Endothelial cell of umbilical vein (primary cell): ENCODE measurements at regions not wholly inside any gene's neighbourhood (a gene's known extent, or its start where the extent isn't known, plus 50 kb on each side); places are given as distances from the start of the nearest gene placed in this dataset.
A peak's percentile ranks its signal among the peaks of the same experiment; 100 is the strongest.

Source experiments
- BruUV-seq: library from RNA; stranded (reverse); fragments of 400-500 nt; replicated peaks from 2 replicates; lab custom pipeline; 2021; lab: Mats Ljungman, UMichigan
- CTCF ChIA-PET: fragments of 300-600, 350-600 bp; sonication (Branson Sonifier 250); formaldehyde crosslinking; loops from one replicate; lab custom pipeline; 2021; ENCODE audit warnings: antibody characterized with exemption, inconsistent platforms; lab: Charles Lee
- POLR2A ChIA-PET: fragments of 300-600, 350-600 bp; sonication (Branson Sonifier 250); formaldehyde crosslinking; loops from one replicate; lab custom pipeline; 2021; ENCODE audit warnings: antibody characterized with exemption, inconsistent platforms; lab: Charles Lee
- DNase-seq: peaks from one replicate; pipeline ENCODE4 v3.0.0-alpha.2; 2011; ENCODE audit warnings: low read depth, low spot score
- FAIRE-seq: peaks from 2 replicates; lab custom pipeline; 2011; peaks lifted over from hg19 to GRCh38; lab: Jason Lieb, UNC
- H2AFZ ChIP-seq: 2 replicates; pipeline ENCODE4 v1.6.0; 2012; ENCODE audit warnings: low read depth, low read length, control low read depth, inconsistent platforms
- H3K27ac ChIP-seq: 2 replicates; pipeline ENCODE4 v1.5.1; 2011; ENCODE audit warnings: low read depth, mild to moderate bottlenecking, control low read depth, low read length, moderate library complexity; ENCODE audit not compliant: insufficient read depth
- H3K27me3 ChIP-seq, 2 experiments: 2 replicates each; pipeline versions ENCODE4 v1.6.0 to v1.6.1; 2011; ENCODE audit warnings: low read length in 2 of 2, mixed read lengths in 1 of 2; ENCODE audit not compliant: control insufficient read depth in 2 of 2, insufficient read depth in 2 of 2
- H3K36me3 ChIP-seq, 2 experiments: 2 replicates in 1 of 2; 3 replicates in 1 of 2; pipeline ENCODE4 v1.5.1; 2011; ENCODE audit warnings: low read length in 2 of 2, mild to moderate bottlenecking in 1 of 2, moderate library complexity in 1 of 2; ENCODE audit not compliant: control insufficient read depth in 2 of 2, insufficient read depth in 2 of 2; ENCODE audit errors: extremely low read depth in 1 of 2
- H3K4me1 ChIP-seq: 3 replicates; pipeline ENCODE4 v1.5.1; 2011; ENCODE audit warnings: mild to moderate bottlenecking, low read length; ENCODE audit not compliant: control insufficient read depth, insufficient read depth; ENCODE audit errors: extremely low read depth
- H3K4me2 ChIP-seq: 2 replicates; pipeline ENCODE4 v1.6.1; 2011; ENCODE audit warnings: low read length, control low read depth, mixed read lengths; ENCODE audit not compliant: insufficient read depth
- H3K4me3 ChIP-seq, 3 experiments: fragments of 200-600 bp in 1 of 3; sonication (generic), shearing (Covaris generic) in 1 of 3; replicated peaks in 1 of 3; 2 replicates each; pipeline ENCODE4 v1.5.1; 2011 to 2016; ENCODE audit warnings: control low read depth in 3 of 3, low read length in 3 of 3, mild to moderate bottlenecking in 2 of 3, inconsistent platforms in 1 of 3, low read depth in 1 of 3, moderate library complexity in 1 of 3; ENCODE audit not compliant: insufficient read depth in 1 of 3
- H3K79me2 ChIP-seq: 2 replicates; pipeline ENCODE4 v1.6.0; 2012; ENCODE audit warnings: low read length, inconsistent platforms; ENCODE audit not compliant: control insufficient read depth, insufficient read depth
- H3K9ac ChIP-seq: replicated peaks from 2 replicates; pipeline ENCODE3; 2011; ENCODE audit warnings: low read length, control low read depth; ENCODE audit not compliant: insufficient read depth; ENCODE audit errors: extremely low read depth
- H3K9me1 ChIP-seq: replicated peaks from 3 replicates; pipeline ENCODE4 v1.6.0; 2011; ENCODE audit warnings: mild to moderate bottlenecking, low read length; ENCODE audit not compliant: control insufficient read depth, insufficient read depth; ENCODE audit errors: extremely low read depth
- H3K9me3 ChIP-seq: replicated peaks from 2 replicates; pipeline ENCODE4 v1.5.1; 2012; ENCODE audit warnings: low read length, inconsistent platforms; ENCODE audit not compliant: control insufficient read depth, insufficient read depth
- H4K20me1 ChIP-seq: replicated peaks from 2 replicates; pipeline ENCODE3; 2011; ENCODE audit warnings: mild to moderate bottlenecking, low read length; ENCODE audit not compliant: control insufficient read depth, insufficient read depth; ENCODE audit errors: extremely low read depth
- CTCF ChIP-seq, 2 donors: IDR thresholded peaks; 1 replicate in 1 of 2; 2 replicates in 1 of 2; pipeline ENCODE4 v1.5.1; 2011; ENCODE audit warnings: low read length in 2 of 2, mild to moderate bottlenecking in 2 of 2, moderate library complexity in 2 of 2, control low read depth in 1 of 2, inconsistent platforms in 1 of 2, low read depth in 1 of 2; ENCODE audit not compliant: insufficient read depth in 1 of 2; ENCODE audit errors: extremely low read depth in 1 of 2
- EZH2 ChIP-seq: IDR thresholded peaks from 2 replicates; pipeline ENCODE4 v1.6.1; 2012; ENCODE audit warnings: borderline replicate concordance, low read depth, mild to moderate bottlenecking, moderate library complexity, low read length, inconsistent platforms; ENCODE audit not compliant: severe bottlenecking
- FOS ChIP-seq: IDR thresholded peaks from 2 replicates; pipeline ENCODE4 v1.6.1; 2011; ENCODE audit warnings: mild to moderate bottlenecking, low read length, moderate library complexity, borderline replicate concordance; ENCODE audit not compliant: insufficient read depth
- GATA2 ChIP-seq: IDR thresholded peaks from 2 replicates; pipeline ENCODE4 v1.7.0; 2011; ENCODE audit warnings: low read depth, mild to moderate bottlenecking, moderate library complexity, mixed read lengths, low read length; ENCODE audit not compliant: insufficient read length, insufficient read depth
- JUN ChIP-seq: IDR thresholded peaks from 2 replicates; pipeline ENCODE4 v1.6.1; 2011; ENCODE audit warnings: borderline replicate concordance, low read depth; ENCODE audit not compliant: insufficient read length, insufficient read depth
- MAX ChIP-seq: IDR thresholded peaks from 2 replicates; pipeline ENCODE4 v1.6.1; 2011; ENCODE audit not compliant: insufficient read depth, insufficient read length
- MYC ChIP-seq: IDR thresholded peaks from one replicate; pipeline ENCODE4 v1.6.1; 2011; ENCODE audit warnings: mild to moderate bottlenecking, low read depth, low read length
- POLR2A ChIP-seq: IDR thresholded peaks from 2 replicates; pipeline ENCODE4 v1.6.1; 2012; ENCODE audit warnings: low read depth, mild to moderate bottlenecking, control low read depth, low read length
- POLR2AphosphoS5 ChIP-seq: IDR thresholded peaks from 2 replicates; pipeline ENCODE4 v1.6.1; 2012; ENCODE audit warnings: low read depth, mild to moderate bottlenecking, control low read depth, low read length, moderate library complexity; ENCODE audit not compliant: insufficient read depth
- dilution Hi-C: fragments of 300-500 bp; cut with MboI; formaldehyde crosslinking; loops from one replicate; pipeline ENCODE4 v1.15.0; 2019; ENCODE audit warnings: low sequenced_read_pairs; ENCODE audit not compliant: extremely low pct_ligation_motif_present
- intact Hi-C: fragments of 100-400 bp; cut with micrococcal nuclease; formaldehyde crosslinking; loops from one replicate; pipeline ENCODE4 v1.10.0; 2022

GRCh38 chr13:20301403-20302071 is 69.4 kb upstream of the GJB6 start:
- no TSS peak for BruUV-seq
- no peak overlapping the region for H3K4me2 ChIP-seq
- DNase-seq (no peak), FAIRE-seq (no peak)
- no peak overlapping the region for H3K9ac ChIP-seq
- intact Hi-C loops (no loop called here), dilution Hi-C loops (no loop called here)
- H3K9me1 ChIP-seq: no peaks in the 10 kb centered on the region
- TF ChIP-seq CTCF (IDR thresholded peaks at IDR 0.05; ENCODE audit: extremely low read depth in 1 of 2, insufficient read depth in 1 of 2, low read depth in 1 of 2, low read length in 2 of 2): no peak
- peak; percentile 83 for TF ChIP-seq EZH2
- TF ChIP-seq POLR2AphosphoS5: no peak
- peaks cover 32 to 38% of the 10 kb centered on the region in 2 experiments for H3K27me3 ChIP-seq
- no peaks in the 10 kb centered on the region for H3K9me3 ChIP-seq
- ChIA-PET POLR2A (no interaction called here), CTCF (interaction anchor here (1.2 kb wide), 1 partner anchor 10 kb away, joined by 3 read pairs; no protein-coding TSS in a partner anchor)
- no peak overlapping the region for H3K4me3 ChIP-seq
- no peak overlapping the region for H3K27ac ChIP-seq
- H3K4me1 ChIP-seq: no peaks in the 10 kb centered on the region
- H3K36me3 ChIP-seq: no peaks in the 10 kb centered on the region
- no peaks in the 10 kb centered on the region for H4K20me1 ChIP-seq
- H2AFZ ChIP-seq: no peak overlapping the region
- H3K79me2 ChIP-seq: no peaks in the 10 kb centered on the region

- Histone ChIP-seq H4K20me1 (no peaks in the 10 kb centered on the region), H3K27me3 (peaks cover 32 to 38% of the 10 kb centered on the region in 2 experiments), H3K27ac (no peak overlapping the region), H2AFZ (no peak overlapping the region), H3K79me2 (no peaks in the 10 kb centered on the region), H3K4me2 (no peak overlapping the region), H3K9me3 (no peaks in the 10 kb centered on the region), H3K9me1 (no peaks in the 10 kb centered on the region), H3K4me1 (no peaks in the 10 kb centered on the region), H3K9ac (no peak overlapping the region), H3K4me3 (no peak overlapping the region), H3K36me3 (no peaks in the 10 kb centered on the region)
- CTCF ChIA-PET: interaction anchor here (1.2 kb wide), 1 partner anchor 9 kb away, joined by 3 read pairs; no protein-coding TSS in a partner anchor
- DNase-seq (no peak), FAIRE-seq (no peak)
- POLR2A ChIA-PET: no interaction called here
- dilution Hi-C loops (no loop called here), intact Hi-C loops (no loop called here)
- no TSS peak for BruUV-seq
- TF ChIP-seq MAX (no peak), POLR2A (no peak), FOS (no peak), CTCF (IDR thresholded peaks at IDR 0.05; ENCODE audit: extremely low read depth in 1 of 2, insufficient read depth in 1 of 2, low read depth in 1 of 2, low read length in 2 of 2) (no peak), MYC (no peak), JUN (no peak), GATA2 (no peak), EZH2 (no peak), POLR2AphosphoS5 (no peak)
These were observed 68.9 kb upstream of the GJB6 start for GRCh38 chr13:20301015-20301402.
